Epithelial cell of esophagus (primary cell): ENCODE measurements at regions not wholly inside any gene's neighbourhood (a gene's known extent, or its start where the extent isn't known, plus 50 kb on each side); places are given as distances from the start of the nearest gene placed in this dataset.

ENCODE experiments used
- DNase-seq: peaks from one replicate; pipeline ENCODE4 v3.0.0; 2010; ENCODE audit warnings: low read depth
- H3K4me3 ChIP-seq: 2 replicates; pipeline ENCODE4 v1.5.1; 2011; ENCODE audit warnings: mild to moderate bottlenecking, low read length, control low read depth
- TF ChIP-seq, protein P1 (sequence below): IDR thresholded peaks from 2 replicates; pipeline ENCODE4 v1.5.1; 2011; ENCODE audit warnings: low read depth, mild to moderate bottlenecking, low read length, control low read depth, inconsistent platforms; ENCODE audit not compliant: insufficient read depth; ENCODE audit errors: missing control alignments

GRCh38 chr5:136853971-136854370 lies 488.6 kb upstream of the TRPC7 start:
- TF ChIP-seq, protein P1, sequence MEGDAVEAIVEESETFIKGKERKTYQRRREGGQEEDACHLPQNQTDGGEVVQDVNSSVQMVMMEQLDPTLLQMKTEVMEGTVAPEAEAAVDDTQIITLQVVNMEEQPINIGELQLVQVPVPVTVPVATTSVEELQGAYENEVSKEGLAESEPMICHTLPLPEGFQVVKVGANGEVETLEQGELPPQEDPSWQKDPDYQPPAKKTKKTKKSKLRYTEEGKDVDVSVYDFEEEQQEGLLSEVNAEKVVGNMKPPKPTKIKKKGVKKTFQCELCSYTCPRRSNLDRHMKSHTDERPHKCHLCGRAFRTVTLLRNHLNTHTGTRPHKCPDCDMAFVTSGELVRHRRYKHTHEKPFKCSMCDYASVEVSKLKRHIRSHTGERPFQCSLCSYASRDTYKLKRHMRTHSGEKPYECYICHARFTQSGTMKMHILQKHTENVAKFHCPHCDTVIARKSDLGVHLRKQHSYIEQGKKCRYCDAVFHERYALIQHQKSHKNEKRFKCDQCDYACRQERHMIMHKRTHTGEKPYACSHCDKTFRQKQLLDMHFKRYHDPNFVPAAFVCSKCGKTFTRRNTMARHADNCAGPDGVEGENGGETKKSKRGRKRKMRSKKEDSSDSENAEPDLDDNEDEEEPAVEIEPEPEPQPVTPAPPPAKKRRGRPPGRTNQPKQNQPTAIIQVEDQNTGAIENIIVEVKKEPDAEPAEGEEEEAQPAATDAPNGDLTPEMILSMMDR: no peak

GRCh38 chr5:136840601-136841000 lies 475.3 kb upstream of the TRPC7 start:
- TF ChIP-seq, protein P1: no peak
- DNase-seq: no peak
- H3K4me3 ChIP-seq: no peak overlapping the region

More at GRCh38 chr5:136853971-136854370, 488.6 kb upstream of the TRPC7 start:
- DNase-seq: no peak
- H3K4me3 ChIP-seq: no peak overlapping the region

DNA sequence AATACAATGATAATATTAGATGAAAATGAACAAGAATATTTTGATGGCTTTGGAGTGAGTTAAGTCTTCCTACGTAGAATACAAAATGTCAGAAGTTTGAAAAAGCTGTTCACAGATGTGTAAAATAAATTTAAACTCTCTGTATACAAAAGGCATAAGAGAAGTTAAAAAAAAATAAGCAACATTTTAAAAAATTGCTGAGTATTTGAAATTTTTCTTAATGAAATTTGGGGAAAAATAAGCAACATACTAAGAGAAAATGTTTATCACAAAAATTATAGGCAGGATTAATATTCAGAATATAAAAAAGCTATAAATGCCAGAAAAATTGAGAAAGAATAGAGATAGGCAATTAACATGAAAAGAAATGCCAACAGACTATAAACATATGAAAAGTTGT lies 470.7 kb upstream of the TRPC7 start:
- no peak for DNase-seq
- TF ChIP-seq, protein P1: no peak
- no peak overlapping the region for H3K4me3 ChIP-seq

DNA sequence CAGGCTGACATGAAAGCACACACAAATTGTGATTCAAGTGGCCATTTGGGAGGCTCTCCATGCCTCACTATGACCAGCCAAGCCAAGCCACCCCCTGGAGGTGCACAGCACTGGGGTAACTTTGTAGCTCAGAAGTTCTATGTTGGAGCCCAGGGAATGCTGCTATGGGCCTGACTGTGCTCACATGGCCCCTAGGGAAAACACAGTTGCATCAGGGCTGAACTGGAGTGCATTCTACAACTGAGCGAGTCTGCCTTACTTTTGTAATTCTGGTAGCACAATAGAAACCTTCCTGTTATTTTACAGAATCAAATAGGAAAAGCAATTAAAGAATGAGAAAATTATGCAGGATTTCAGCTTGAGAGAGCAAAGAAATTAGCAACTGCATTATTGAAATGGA lies 455.5 kb upstream of the TRPC7 start:
- TF ChIP-seq, protein P1: no peak
- DNase-seq: no peak
- H3K4me3 ChIP-seq: no peak overlapping the region

DNA sequence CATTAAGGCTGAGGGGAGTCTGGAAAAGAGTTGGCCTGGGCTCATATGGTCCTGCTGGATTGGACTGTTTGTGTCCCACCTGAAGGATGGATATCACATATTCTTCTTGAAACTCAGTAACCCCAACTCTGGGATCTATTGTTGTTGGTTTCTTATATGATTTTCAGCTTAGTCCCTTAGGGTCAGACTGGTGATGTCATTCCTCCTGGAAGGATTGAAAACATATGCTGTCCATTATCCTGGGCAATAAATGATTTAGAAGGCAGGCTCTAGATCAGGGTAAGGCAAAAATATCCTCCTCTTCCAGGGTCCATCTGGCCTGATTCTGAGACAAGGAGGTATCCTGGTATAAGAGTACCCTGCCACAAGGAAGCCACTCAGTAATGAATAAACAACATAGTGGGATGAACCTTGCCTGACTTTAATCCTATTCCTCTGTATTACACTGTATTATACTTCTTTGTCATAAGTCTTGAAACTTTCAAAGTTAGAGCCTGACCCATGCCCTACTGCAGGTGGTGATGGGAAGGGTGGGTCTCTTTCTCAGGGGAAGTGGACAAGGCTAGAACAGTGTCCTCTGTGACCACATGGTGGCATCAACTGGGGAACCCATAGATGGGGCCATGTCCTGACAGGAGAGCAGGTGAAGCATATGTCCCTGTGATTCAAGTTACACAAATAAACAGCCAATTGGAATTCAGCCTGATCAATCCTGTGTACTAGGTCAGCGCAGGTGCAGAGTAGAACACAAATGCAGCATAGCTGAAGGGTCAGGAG lies 454.4 kb upstream of the TRPC7 start:
- TF ChIP-seq, protein P1: no peak
- no peak for DNase-seq
- no peak overlapping the region for H3K4me3 ChIP-seq

GRCh38 chr5:136816327-136816726 lies 451.0 kb upstream of the TRPC7 start:
- no peak for DNase-seq

More at GRCh38 chr5:136816327-136816726, 451.0 kb upstream of the TRPC7 start:
- no peak overlapping the region for H3K4me3 ChIP-seq
- TF ChIP-seq, protein P1: no peak
